ENCODE measurements at regions not wholly inside any gene's neighbourhood (a gene's known extent, or its start where the extent isn't known, plus 50 kb on each side); places are given as distances from the start of the nearest gene placed in this dataset.

DNA sequence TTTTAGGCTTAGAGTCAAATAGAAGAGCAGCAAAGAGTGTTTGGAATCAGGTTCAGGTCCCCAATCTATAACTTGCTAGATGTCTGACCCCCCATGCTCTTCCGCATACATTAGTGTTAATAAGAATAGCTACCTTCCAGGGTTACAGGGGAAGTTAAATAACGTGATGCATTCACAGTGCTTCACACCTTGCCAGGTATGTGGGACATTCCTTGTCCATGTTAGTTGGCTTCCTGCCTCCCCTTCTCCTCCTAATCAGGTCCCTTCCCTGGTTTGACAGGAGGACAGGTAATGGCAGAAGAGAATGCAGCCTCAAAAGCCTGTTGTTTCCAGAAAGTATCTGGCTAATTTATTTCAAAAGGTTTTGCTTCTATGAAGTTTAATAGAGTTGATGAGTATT lies 248.7 kb downstream of the MID1IP1 start:
- no peak overlapping the region for H4K8ac ChIP-seq (ENCODE audit: low read length)
- no peak overlapping the region for H3K18ac ChIP-seq (ENCODE audit: low read depth in 1 of 2, low read length in 2 of 2)
- no peak overlapping the region for H2BK120ac ChIP-seq (ENCODE audit: low read depth, low read length)
- no peak overlapping the region for H3K14ac ChIP-seq (ENCODE audit: low read length in 2 of 2)
- no peak overlapping the region for H3K4me2 ChIP-seq (ENCODE audit: low read length, poor library complexity, severe bottlenecking)
- H2AK5ac ChIP-seq (ENCODE audit: low read length, severe bottlenecking) = no peak overlapping the region
- no peak overlapping the region for H2BK15ac ChIP-seq (ENCODE audit: low read depth, poor library complexity, severe bottlenecking)
- no peak overlapping the region for H2AFZ ChIP-seq (ENCODE audit: low read depth, low read length)
- no peak overlapping the region for H3K4me3 ChIP-seq (ENCODE audit: insufficient read depth in 1 of 2, low read depth in 1 of 2, low read length in 2 of 2)
- H3K9ac ChIP-seq (ENCODE audit: low read length) = no peak overlapping the region
- no peaks in the 10 kb centered on the region for H3K4me1 ChIP-seq (ENCODE audit: control insufficient read depth, insufficient read depth, low read depth, low read length)
- H3K27ac ChIP-seq (ENCODE audit: low read length, poor library complexity, severe bottlenecking) = no peak overlapping the region
- H3K36me3 ChIP-seq (ENCODE audit: control insufficient read depth in 1 of 2, insufficient read depth in 2 of 2, low read depth in 1 of 2, low read length in 2 of 2) = no peaks in the 10 kb centered on the region
- no peak overlapping the region for H2BK12ac ChIP-seq (ENCODE audit: low read length in 2 of 2)
- no peak overlapping the region for H3K4ac ChIP-seq (ENCODE audit: low read depth in 1 of 2, low read length in 2 of 2)
- H3K23ac ChIP-seq (ENCODE audit: low read length in 2 of 2) = no peak overlapping the region
- no peak overlapping the region for H4K91ac ChIP-seq (ENCODE audit: low read length)
- H3K79me1 ChIP-seq (replicated peaks; ENCODE audit: low read length, poor library complexity, severe bottlenecking) = no peaks in the 10 kb centered on the region
- no peak overlapping the region for H2BK5ac ChIP-seq (ENCODE audit: low read depth, low read length, poor library complexity, severe bottlenecking)
- peaks cover 0 to 33% of the 10 kb centered on the region in 2 experiments for H3K27me3 ChIP-seq (ENCODE audit: control insufficient read depth in 1 of 2, insufficient read depth in 1 of 2, low read length in 2 of 2)
- no CpG with 5 or more reads among the region's 2 CpGs for WGBS
- H3K9me3 ChIP-seq (ENCODE audit: control insufficient read depth, low read length) = peaks cover 3% of the 10 kb centered on the region
- DNase-seq = no peak

DNA sequence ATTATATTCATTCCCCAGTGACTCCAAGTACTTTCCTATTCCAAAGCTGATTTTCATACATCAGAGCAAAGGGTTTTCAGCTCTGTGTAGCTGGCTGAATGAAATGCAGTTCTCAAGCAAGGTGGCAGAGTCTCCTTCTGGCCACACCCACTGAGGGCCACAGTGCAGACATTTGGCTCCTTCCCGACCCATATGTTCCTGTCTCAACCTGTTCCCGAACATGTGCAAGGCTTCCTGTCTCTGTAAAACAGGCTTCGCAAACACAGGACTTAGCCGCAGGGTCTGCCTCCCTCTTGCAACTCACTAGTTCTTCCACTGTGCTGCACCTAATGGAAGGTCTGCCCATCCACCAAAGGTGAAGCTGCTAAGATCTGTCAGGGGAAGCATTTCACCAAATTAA lies 249.2 kb downstream of the MID1IP1 start:
- no peak overlapping the region for H2BK15ac ChIP-seq (ENCODE audit: low read depth, poor library complexity, severe bottlenecking)
- no peak overlapping the region for H3K9ac ChIP-seq (ENCODE audit: low read length)
- H2BK12ac ChIP-seq (ENCODE audit: low read length in 2 of 2) = no peak overlapping the region
- no peak overlapping the region for H2AK5ac ChIP-seq (ENCODE audit: low read length, severe bottlenecking)
- no peaks in the 10 kb centered on the region for H3K4me1 ChIP-seq (ENCODE audit: control insufficient read depth, insufficient read depth, low read depth, low read length)
- H3K4me3 ChIP-seq (ENCODE audit: insufficient read depth in 1 of 2, low read depth in 1 of 2, low read length in 2 of 2) = no peak overlapping the region
- H4K91ac ChIP-seq (ENCODE audit: low read length) = no peak overlapping the region
- no peaks in the 10 kb centered on the region for H3K79me1 ChIP-seq (replicated peaks; ENCODE audit: low read length, poor library complexity, severe bottlenecking)
- H3K18ac ChIP-seq (ENCODE audit: low read depth in 1 of 2, low read length in 2 of 2) = no peak overlapping the region
- H3K4ac ChIP-seq (ENCODE audit: low read depth in 1 of 2, low read length in 2 of 2) = no peak overlapping the region
- no peak for DNase-seq
- no peak overlapping the region for H3K14ac ChIP-seq (ENCODE audit: low read length in 2 of 2)
- no peak overlapping the region for H2AFZ ChIP-seq (ENCODE audit: low read depth, low read length)
- H3K9me3 ChIP-seq (ENCODE audit: control insufficient read depth, low read length) = peaks cover 3% of the 10 kb centered on the region
- H3K27ac ChIP-seq (ENCODE audit: low read length, poor library complexity, severe bottlenecking) = no peak overlapping the region
- H3K23ac ChIP-seq (ENCODE audit: low read length in 2 of 2) = no peak overlapping the region
- H4K8ac ChIP-seq (ENCODE audit: low read length) = no peak overlapping the region
- WGBS = 38% methylated on average over 2 of the region's 4 CpGs
- peaks cover 0 to 37% of the 10 kb centered on the region in 2 experiments for H3K27me3 ChIP-seq (ENCODE audit: control insufficient read depth in 1 of 2, insufficient read depth in 1 of 2, low read length in 2 of 2)
- no peaks in the 10 kb centered on the region for H3K36me3 ChIP-seq (ENCODE audit: control insufficient read depth in 1 of 2, insufficient read depth in 2 of 2, low read depth in 1 of 2, low read length in 2 of 2)
- H2BK5ac ChIP-seq (ENCODE audit: low read depth, low read length, poor library complexity, severe bottlenecking) = no peak overlapping the region
- no peak overlapping the region for H3K4me2 ChIP-seq (ENCODE audit: low read length, poor library complexity, severe bottlenecking)
- H2BK120ac ChIP-seq (ENCODE audit: low read depth, low read length) = no peak overlapping the region

DNA sequence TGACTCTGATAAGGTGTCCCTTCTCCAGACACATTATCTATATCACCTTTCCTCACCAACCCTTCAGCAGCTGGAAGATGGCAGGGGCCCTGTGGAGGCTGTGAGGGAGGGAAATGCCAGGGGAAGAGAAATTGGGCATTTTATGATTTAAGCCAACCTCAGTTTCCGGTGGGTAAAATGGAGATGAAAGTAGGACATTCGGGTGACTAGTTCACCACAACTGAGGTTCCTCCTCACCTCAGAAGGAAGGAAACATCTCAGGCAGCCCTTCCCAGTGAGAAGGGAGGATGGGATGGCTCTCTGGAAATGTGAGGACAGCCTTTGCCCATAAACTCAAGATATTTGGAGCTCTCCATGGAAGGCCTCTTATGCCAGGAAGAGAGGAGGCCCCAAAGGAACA lies 251.5 kb downstream of the MID1IP1 start:
- no CpG with 5 or more reads among the region's 2 CpGs for WGBS

DNA sequence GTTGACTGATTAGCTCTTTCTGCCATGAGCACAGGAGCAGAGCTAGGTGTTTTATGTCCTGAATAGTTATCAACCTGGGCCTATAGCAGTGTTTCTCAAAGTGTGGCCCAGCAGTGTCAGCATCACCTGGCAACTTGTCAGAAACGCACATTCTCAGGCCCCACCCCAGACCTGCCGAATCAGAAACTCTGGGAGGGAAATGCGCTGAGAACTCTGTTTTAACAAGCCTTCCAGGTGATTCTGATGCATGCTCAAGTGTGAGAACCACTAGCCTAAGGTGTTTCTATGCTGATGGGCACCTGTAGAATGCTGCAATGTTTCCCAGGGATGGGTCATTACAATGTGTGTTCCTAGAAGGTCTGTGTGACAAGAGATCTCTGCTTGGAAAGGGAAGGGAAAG lies 257.5 kb downstream of the MID1IP1 start:
- no peak overlapping the region for H3K4ac ChIP-seq (ENCODE audit: low read depth in 1 of 2, low read length in 2 of 2)
- no peak overlapping the region for H2BK5ac ChIP-seq (ENCODE audit: low read depth, low read length, poor library complexity, severe bottlenecking)
- peaks cover 0 to 56% of the 10 kb centered on the region in 2 experiments for H3K27me3 ChIP-seq (ENCODE audit: control insufficient read depth in 1 of 2, insufficient read depth in 1 of 2, low read length in 2 of 2)
- no peak overlapping the region for H2BK15ac ChIP-seq (ENCODE audit: low read depth, poor library complexity, severe bottlenecking)
- peaks cover 29% of the 10 kb centered on the region for H3K9me3 ChIP-seq (ENCODE audit: control insufficient read depth, low read length)
- no peak overlapping the region for H3K27ac ChIP-seq (ENCODE audit: low read length, poor library complexity, severe bottlenecking)
- no peak overlapping the region for H3K4me2 ChIP-seq (ENCODE audit: low read length, poor library complexity, severe bottlenecking)
- H3K4me3 ChIP-seq (ENCODE audit: insufficient read depth in 1 of 2, low read depth in 1 of 2, low read length in 2 of 2) = no peak overlapping the region
- H2BK120ac ChIP-seq (ENCODE audit: low read depth, low read length) = no peak overlapping the region
- H2AFZ ChIP-seq (ENCODE audit: low read depth, low read length) = no peak overlapping the region
- WGBS = 90% methylated on average over 3 of the region's 3 CpGs
- H3K18ac ChIP-seq (ENCODE audit: low read depth in 1 of 2, low read length in 2 of 2) = no peak overlapping the region
- no peak overlapping the region for H3K9ac ChIP-seq (ENCODE audit: low read length)
- H2BK12ac ChIP-seq (ENCODE audit: low read length in 2 of 2) = no peak overlapping the region
- no peak overlapping the region for H2AK5ac ChIP-seq (ENCODE audit: low read length, severe bottlenecking)
- no peaks in the 10 kb centered on the region for H3K79me1 ChIP-seq (replicated peaks; ENCODE audit: low read length, poor library complexity, severe bottlenecking)
- no peak overlapping the region for H3K23ac ChIP-seq (ENCODE audit: low read length in 2 of 2)
- DNase-seq = no peak
- no peak overlapping the region for H3K14ac ChIP-seq (ENCODE audit: low read length in 2 of 2)
- H3K36me3 ChIP-seq (ENCODE audit: control insufficient read depth in 1 of 2, insufficient read depth in 2 of 2, low read depth in 1 of 2, low read length in 2 of 2) = no peaks in the 10 kb centered on the region
- no peak overlapping the region for H4K91ac ChIP-seq (ENCODE audit: low read length)
- no peak overlapping the region for H4K8ac ChIP-seq (ENCODE audit: low read length)
- H3K4me1 ChIP-seq (ENCODE audit: control insufficient read depth, insufficient read depth, low read depth, low read length) = no peaks in the 10 kb centered on the region

More for the DNA sequence above, 251.5 kb downstream of the MID1IP1 start:
- Histone ChIP-seq H3K4me1 (ENCODE audit: control insufficient read depth, insufficient read depth, low read depth, low read length) (no peaks in the 10 kb centered on the region), H2BK120ac (ENCODE audit: low read depth, low read length) (no peak overlapping the region), H4K8ac (ENCODE audit: low read length) (no peak overlapping the region), H3K23ac (ENCODE audit: low read length in 2 of 2) (no peak overlapping the region), H2BK12ac (ENCODE audit: low read length in 2 of 2) (no peak overlapping the region), H2AFZ (ENCODE audit: low read depth, low read length) (no peak overlapping the region), H3K27me3 (ENCODE audit: control insufficient read depth in 1 of 2, insufficient read depth in 1 of 2, low read length in 2 of 2) (peaks cover 0 to 38% of the 10 kb centered on the region in 2 experiments), H3K4ac (ENCODE audit: low read depth in 1 of 2, low read length in 2 of 2) (no peak overlapping the region), H3K18ac (ENCODE audit: low read depth in 1 of 2, low read length in 2 of 2) (no peak overlapping the region), H3K79me1 (replicated peaks; ENCODE audit: low read length, poor library complexity, severe bottlenecking) (no peaks in the 10 kb centered on the region), H3K9ac (ENCODE audit: low read length) (no peak overlapping the region), H4K91ac (ENCODE audit: low read length) (no peak overlapping the region), H3K4me3 (ENCODE audit: insufficient read depth in 1 of 2, low read depth in 1 of 2, low read length in 2 of 2) (no peak overlapping the region), H3K27ac (ENCODE audit: low read length, poor library complexity, severe bottlenecking) (no peak overlapping the region), H2AK5ac (ENCODE audit: low read length, severe bottlenecking) (no peak overlapping the region), H2BK15ac (ENCODE audit: low read depth, poor library complexity, severe bottlenecking) (no peak overlapping the region), H3K9me3 (ENCODE audit: control insufficient read depth, low read length) (peaks cover 9% of the 10 kb centered on the region), H3K36me3 (ENCODE audit: control insufficient read depth in 1 of 2, insufficient read depth in 2 of 2, low read depth in 1 of 2, low read length in 2 of 2) (no peaks in the 10 kb centered on the region), H3K14ac (ENCODE audit: low read length in 2 of 2) (no peak overlapping the region), H2BK5ac (ENCODE audit: low read depth, low read length, poor library complexity, severe bottlenecking) (no peak overlapping the region), H3K4me2 (ENCODE audit: low read length, poor library complexity, severe bottlenecking) (no peak overlapping the region)
- no peak for DNase-seq
